ENCODE measurements at regions not wholly inside any gene's neighbourhood (a gene's known extent, or its start where the extent isn't known, plus 50 kb on each side); places are given as distances from the start of the nearest gene placed in this dataset.

GRCh38 chr1:4585216-4585615, 69.2 kb upstream of the AJAP1 start:
- no peaks in the 10 kb centered on the region for H3K27me3 ChIP-seq
- H3K27ac ChIP-seq, result no peak overlapping the region
- 49 to 65% methylated on average over 5 to 17 of the region's 17 CpGs for WGBS, 2 donors
- TF ChIP-seq POLR2A (IDR thresholded peaks at IDR 0.05) (no peak), CTCF (IDR thresholded peaks at IDR 0.05) (peak in 5 of 6 experiments; percentile 5 to 57 (median 37))
- intact Hi-C loops (cut with DNase I), result no loop called here
- peak in 1 of 2 donors; percentile 27 for DNase-seq
- no peaks in the 10 kb centered on the region for H3K9me3 ChIP-seq
- H3K4me3 ChIP-seq (replicated peaks in 1 of 3), result no peak overlapping the region
- no peaks in the 10 kb centered on the region for H3K36me3 ChIP-seq
- peaks cover 18 to 40% of the 10 kb centered on the region in 2 donors for H3K4me1 ChIP-seq

GRCh38 chr1:4585705-4586104, 68.7 kb upstream of the AJAP1 start:
- no peak for DNase-seq
- Histone ChIP-seq H3K36me3 (no peaks in the 10 kb centered on the region), H3K4me1 (peaks cover 23 to 45% of the 10 kb centered on the region in 2 donors), H3K27me3 (no peaks in the 10 kb centered on the region), H3K27ac (peak overlapping the region in 1 of 3 donors; percentile 58), H3K4me3 (replicated peaks in 1 of 3) (no peak overlapping the region), H3K9me3 (no peaks in the 10 kb centered on the region)
- TF ChIP-seq POLR2A (IDR thresholded peaks at IDR 0.05), result no peak
- no peak for TF ChIP-seq CTCF (IDR thresholded peaks at IDR 0.05)
- intact Hi-C loops (cut with DNase I), result no loop called here
- 34 to 62% methylated on average over 6 of the region's 6 CpGs for WGBS, 2 donors

GRCh38 chr1:4586611-4587160, 67.7 kb upstream of the AJAP1 start:
- Histone ChIP-seq H3K27me3 (no peaks in the 10 kb centered on the region), H3K36me3 (no peaks in the 10 kb centered on the region), H3K4me1 (peaks cover 27 to 55% of the 10 kb centered on the region in 2 donors), H3K4me3 (replicated peaks in 1 of 3) (no peak overlapping the region), H3K9me3 (no peaks in the 10 kb centered on the region), H3K27ac (peak overlapping the region in 1 of 3 donors; percentile 58)
- TF ChIP-seq POLR2A (IDR thresholded peaks at IDR 0.05), result no peak
- no peak for TF ChIP-seq CTCF (IDR thresholded peaks at IDR 0.05)
- DNase-seq, result no peak
- intact Hi-C loops (cut with DNase I), result no loop called here
- WGBS, 2 donors, result 28 to 34% methylated on average over 6 of the region's 6 CpGs

GRCh38 chr1:4587721-4588120, 66.7 kb upstream of the AJAP1 start:
- DNase-seq, result peak; percentile 90 to 93
- Histone ChIP-seq H3K36me3 (no peaks in the 10 kb centered on the region), H3K27ac (no peak overlapping the region), H3K4me1 (peaks cover 27 to 56% of the 10 kb centered on the region in 2 donors), H3K4me3 (replicated peaks in 1 of 3) (no peak overlapping the region), H3K9me3 (no peaks in the 10 kb centered on the region), H3K27me3 (no peaks in the 10 kb centered on the region)
- intact Hi-C loops (cut with DNase I), result no loop called here
- 33 to 43% methylated on average over 6 of the region's 6 CpGs for WGBS, 2 donors
- TF ChIP-seq POLR2A (IDR thresholded peaks at IDR 0.05), result no peak
- no peak for TF ChIP-seq CTCF (IDR thresholded peaks at IDR 0.05)

- no peaks in the 10 kb centered on the region for H3K36me3 ChIP-seq
- intact Hi-C loops (cut with DNase I), result no loop called here
- H3K4me1 ChIP-seq, result peaks cover 27 to 51% of the 10 kb centered on the region in 2 donors
- H3K27ac ChIP-seq, result peak overlapping the region in 2 of 3 donors; percentile 47 to 61
- H3K4me3 ChIP-seq (replicated peaks in 1 of 3), result no peak overlapping the region
- H3K9me3 ChIP-seq, result no peaks in the 10 kb centered on the region
- TF ChIP-seq POLR2A (IDR thresholded peaks at IDR 0.05) (no peak), CTCF (IDR thresholded peaks at IDR 0.05) (no peak)
- no peaks in the 10 kb centered on the region for H3K27me3 ChIP-seq
- WGBS, 2 donors, result 13 to 20% methylated on average over 4 of the region's 4 CpGs
- DNase-seq, result peak; percentile 80 to 85
Measured at GRCh38 chr1:4590756-4591155, 63.7 kb upstream of the AJAP1 start.

Measured in thyroid gland (tissue), 4 donors.